HepG2 (cell line): ENCODE measurements at regions not wholly inside any gene's neighbourhood (a gene's known extent, or its start where the extent isn't known, plus 50 kb on each side); places are given as distances from the start of the nearest gene placed in this dataset.

Source experiments
- ATAC-seq: fragments of 200-7000 bp; cut with Tn5 transposase; 3 replicates; pipeline ENCODE4 v1.9.1; 2020; ENCODE audit warnings: mild to moderate bottlenecking, moderate library complexity
- BruUV-seq: library from RNA; stranded (reverse); fragments of 400-500 nt; replicated peaks from 2 replicates; lab custom pipeline; 2021; lab: Mats Ljungman, UMichigan
- CTCF ChIA-PET: fragments of 300-600 bp; formaldehyde crosslinking; extraction: SDS; loops from one replicate; lab custom pipeline; 2021; ENCODE audit warnings: low total read pairs, inconsistent platforms, low intra/inter-chr PET ratio; lab: Yijun Ruan, JAX
- POLR2A ChIA-PET: fragments of 350-600 bp; sonication (Branson Sonifier 250); formaldehyde crosslinking; loops from one replicate; lab custom pipeline; 2020; ENCODE audit warnings: antibody characterized with exemption, inconsistent platforms; lab: Yijun Ruan, JAX
- DNase-seq: peaks from one replicate; pipeline ENCODE4 v3.0.0-alpha.2; 2015; ENCODE audit warnings: low spot score
- FAIRE-seq: peaks from 3 replicates; lab custom pipeline; 2011; peaks lifted over from hg19 to GRCh38; lab: Jason Lieb, UNC
- H2AFZ ChIP-seq: one replicate; pipeline ENCODE4 v1.6.1; 2011; ENCODE audit warnings: low read length, inconsistent platforms
- H3K27ac ChIP-seq: fragments of 300-600 bp; 3 replicates; pipeline ENCODE4 v1.8.0; 2011; ENCODE audit warnings: mixed run types, mild to moderate bottlenecking, mixed read lengths, low read length, inconsistent platforms; ENCODE audit not compliant: insufficient read depth; ENCODE audit errors: extremely low read length
- H3K27me3 ChIP-seq, 2 experiments: fragments of 200-600 bp in 1 of 2; 2 replicates in 1 of 2; 3 replicates in 1 of 2; pipeline versions ENCODE4 v1.6.0 to v1.8.0; 2011; ENCODE audit warnings: low read length in 2 of 2, mild to moderate bottlenecking in 2 of 2, moderate library complexity in 2 of 2, inconsistent platforms in 1 of 2; ENCODE audit not compliant: insufficient read depth in 2 of 2, control insufficient read depth in 1 of 2
- H3K36me3 ChIP-seq, 2 experiments: fragments of 200-600 bp in 1 of 2; replicated peaks in 1 of 2; 2 replicates in 1 of 2; 3 replicates in 1 of 2; pipeline versions ENCODE4 v1.5.1 to v1.8.0; 2011; ENCODE audit warnings: low read length in 2 of 2, inconsistent platforms in 1 of 2; ENCODE audit not compliant: insufficient read depth in 2 of 2, control insufficient read depth in 1 of 2
- H3K4me1 ChIP-seq: 2 replicates; pipeline ENCODE4 v1.5.1; 2012; ENCODE audit warnings: low read length, inconsistent platforms; ENCODE audit not compliant: insufficient read depth
- H3K4me2 ChIP-seq: 2 replicates; pipeline ENCODE4 v1.6.0; 2011; ENCODE audit warnings: low read depth, low read length, inconsistent platforms
- H3K4me3 ChIP-seq, 3 experiments: fragments of 200-600 bp in 1 of 3; sonication (generic), shearing (Covaris generic) in 1 of 3; replicated peaks in 1 of 3; 2 replicates each; pipeline ENCODE4 v1.5.1; 2011 to 2016; ENCODE audit warnings: low read length in 3 of 3, inconsistent platforms in 2 of 3, low read depth in 2 of 3, mild to moderate bottlenecking in 2 of 3, control low read depth in 1 of 3, mixed read lengths in 1 of 3; ENCODE audit not compliant: insufficient read depth in 1 of 3
- H3K79me2 ChIP-seq: one replicate; pipeline ENCODE4 v1.6.1; 2011; ENCODE audit warnings: low read length, inconsistent platforms; ENCODE audit not compliant: insufficient read depth
- H3K9ac ChIP-seq: 2 replicates; pipeline ENCODE4 v1.6.0; 2011; ENCODE audit warnings: mild to moderate bottlenecking, low read depth, low read length, inconsistent platforms; ENCODE audit not compliant: insufficient read depth
- H3K9me3 ChIP-seq: 2 replicates; pipeline ENCODE4 v1.5.1; 2012; ENCODE audit warnings: mild to moderate bottlenecking, low read length
- H4K20me1 ChIP-seq: 2 replicates; pipeline ENCODE4 v1.6.0; 2011; ENCODE audit warnings: inconsistent platforms, mild to moderate bottlenecking, low read length, moderate library complexity; ENCODE audit not compliant: insufficient read depth
- CC2D1A ChIP-seq: sonication (generic); formaldehyde crosslinking; IDR thresholded peaks from 2 replicates; pipeline ENCODE4 v1.8.1; 2023; ENCODE audit warnings: mild to moderate bottlenecking, missing genetic modification reagents
- HMG20A ChIP-seq: IDR thresholded peaks from 2 replicates; pipeline ENCODE4 v1.6.1; 2016; ENCODE audit warnings: borderline replicate concordance
- KLF15 ChIP-seq: sonication (generic); formaldehyde crosslinking; IDR thresholded peaks from 2 replicates; pipeline ENCODE4 v1.8.1; 2023; ENCODE audit warnings: borderline replicate concordance, mild to moderate bottlenecking, inconsistent platforms, missing genetic modification reagents, mixed read lengths
- MED1 ChIP-seq: sonication (generic); formaldehyde crosslinking; IDR thresholded peaks from 2 replicates; pipeline ENCODE4 v1.4.0; 2020; ENCODE audit warnings: missing genetic modification reagents
- NAIF1 ChIP-seq: sonication (generic); formaldehyde crosslinking; IDR thresholded peaks from 2 replicates; pipeline ENCODE4 v1.5.0; 2020; ENCODE audit warnings: mild to moderate bottlenecking, missing genetic modification reagents, borderline replicate concordance
- NRL ChIP-seq: sonication (generic); formaldehyde crosslinking; IDR thresholded peaks from 2 replicates; pipeline ENCODE4 v1.5.0; 2020; ENCODE audit warnings: missing genetic modification reagents, mild to moderate bottlenecking, moderate library complexity, borderline replicate concordance
- RBM22 ChIP-seq: fragments of 200-400 bp; formaldehyde crosslinking; optimal IDR thresholded peaks from 2 replicates; pipeline ENCODE3; 2017; ENCODE audit warnings: mild to moderate bottlenecking, low read length, moderate library complexity
- TARDBP ChIP-seq: sonication (generic); formaldehyde crosslinking; IDR thresholded peaks from 2 replicates; pipeline ENCODE4 v1.8.0; 2022; ENCODE audit warnings: mild to moderate bottlenecking, missing genetic modification reagents
- ZNF746 ChIP-seq: sonication (generic); formaldehyde crosslinking; IDR thresholded peaks from 2 replicates; pipeline ENCODE4 v1.8.0; 2022; ENCODE audit warnings: mild to moderate bottlenecking, missing genetic modification reagents
- ZSCAN21 ChIP-seq: sonication (generic); formaldehyde crosslinking; IDR thresholded peaks from 2 replicates; pipeline ENCODE4 v1.8.0; 2022; ENCODE audit warnings: mild to moderate bottlenecking, missing genetic modification reagents, moderate library complexity, borderline replicate concordance
- WGBS: methylation state at CpG from one replicate; pipeline ENCODE4 v1.1.6; 2017; ENCODE audit warnings: low lambda C conversion rate; 5-methylcytosine and 5-hydroxymethylcytosine counted together
- in situ Hi-C: cut with HindIII; loops from 2 replicates; pipeline ENCODE4 v1.10.0; 2017; ENCODE audit warnings: low pct_unique_long_range_greater_than_20kb; ENCODE audit not compliant: extremely low pct_ligation_motif_present
- intact Hi-C: fragments of 100-400 bp; cut with micrococcal nuclease; formaldehyde crosslinking; loops from one replicate; pipeline ENCODE4 v1.10.0; 2022; ENCODE audit not compliant: unreplicated experiment
- TF ChIP-seq, protein P1 (sequence below): sonication (generic); formaldehyde crosslinking; IDR thresholded peaks from 2 replicates; pipeline ENCODE4 v1.4.0; 2020; ENCODE audit warnings: mild to moderate bottlenecking, missing genetic modification reagents

DNA sequence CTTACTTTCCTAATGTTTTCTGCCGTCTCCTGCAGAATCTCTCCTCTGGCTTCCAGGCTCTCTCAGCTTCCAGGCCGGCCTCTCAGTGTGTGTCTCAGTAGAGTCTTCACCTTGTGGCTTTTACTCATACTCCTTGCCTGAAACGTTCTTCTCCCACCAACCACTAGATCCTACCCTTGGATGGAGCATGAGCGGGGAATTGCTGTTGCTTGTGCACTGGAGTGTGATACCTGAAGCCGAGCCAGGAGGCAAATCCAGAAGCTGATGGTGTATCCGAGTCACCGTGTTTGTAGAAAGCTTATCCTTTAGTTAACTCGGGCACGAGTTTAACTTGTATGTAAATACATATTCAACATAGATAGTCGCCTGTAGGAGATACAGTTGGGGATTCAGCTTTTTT, 285.0 kb upstream of the C2CD4B start:
- POLR2A ChIA-PET: no interaction called here
- BruUV-seq: no TSS peak
- Histone ChIP-seq H3K4me1 (peaks cover 19% of the 10 kb centered on the region), H3K79me2 (no peaks in the 10 kb centered on the region), H3K27me3 (no peaks in the 10 kb centered on the region), H3K4me3 (no peak overlapping the region), H4K20me1 (no peaks in the 10 kb centered on the region), H3K9me3 (no peaks in the 10 kb centered on the region), H3K36me3 (no peaks in the 10 kb centered on the region), H2AFZ (no peak overlapping the region), H3K9ac (no peak overlapping the region), H3K27ac (no peak overlapping the region), H3K4me2 (no peak overlapping the region)
- WGBS: 96% methylated on average over 10 of the region's 10 CpGs
- no peak for TF ChIP-seq CC2D1A (CRISPR knock-in tag)
- no peak for TF ChIP-seq KLF15
- no peak for TF ChIP-seq ZSCAN21 (CRISPR knock-in tag)
- TF ChIP-seq HMG20A (CRISPR knock-in tag): no peak
- TF ChIP-seq RBM22: no peak
- TF ChIP-seq NAIF1: no peak
- TF ChIP-seq, protein P1, sequence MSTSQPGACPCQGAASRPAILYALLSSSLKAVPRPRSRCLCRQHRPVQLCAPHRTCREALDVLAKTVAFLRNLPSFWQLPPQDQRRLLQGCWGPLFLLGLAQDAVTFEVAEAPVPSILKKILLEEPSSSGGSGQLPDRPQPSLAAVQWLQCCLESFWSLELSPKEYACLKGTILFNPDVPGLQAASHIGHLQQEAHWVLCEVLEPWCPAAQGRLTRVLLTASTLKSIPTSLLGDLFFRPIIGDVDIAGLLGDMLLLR (CRISPR knock-in tag): no peak
- TF ChIP-seq MED1: no peak
- no peak for TF ChIP-seq NRL (CRISPR knock-in tag)
- no peak for TF ChIP-seq ZNF746 (CRISPR knock-in tag)
- no peak for TF ChIP-seq TARDBP (CRISPR knock-in tag)
- in situ Hi-C loops (no loop called here), intact Hi-C loops (no loop called here)
- CTCF ChIA-PET: no interaction called here
- ATAC-seq (no peak), DNase-seq (no peak), FAIRE-seq (no peak)
